ENCODE measurements at regions not wholly inside any gene's neighbourhood (a gene's known extent, or its start where the extent isn't known, plus 50 kb on each side); places are given as distances from the start of the nearest gene placed in this dataset.

DNA sequence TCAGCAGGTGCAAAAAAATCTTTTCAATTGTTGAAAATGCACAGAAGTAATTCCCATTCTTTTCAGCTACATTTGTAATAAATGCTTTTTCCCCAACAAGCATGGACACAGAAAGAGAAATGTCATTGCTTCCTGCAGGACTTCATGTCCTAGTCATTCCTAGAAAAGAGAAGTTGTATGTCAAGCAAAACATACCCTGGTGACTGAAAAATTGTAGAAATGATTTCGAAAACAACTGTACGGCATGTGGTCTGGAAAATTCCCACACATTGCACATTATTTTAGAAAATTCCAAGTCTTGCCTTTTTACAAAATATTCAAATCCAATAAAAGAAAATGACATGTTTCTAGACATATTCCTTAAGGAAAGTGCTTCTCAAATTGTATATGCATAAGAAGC, 50.4 kb upstream of the ALCAM start:
- Mint-ChIP-seq H3K36me3 (ENCODE audit: low read depth) (no peaks in the 10 kb centered on the region), H3K27me3 (ENCODE audit: insufficient read depth) (peaks cover 2% of the 10 kb centered on the region), H3K27ac (no peak overlapping the region), H3K4me1 (ENCODE audit: low read depth) (no peaks in the 10 kb centered on the region), H3K4me3 (no peak overlapping the region), H3K9me3 (no peaks in the 10 kb centered on the region)
- intact Hi-C loops (cut with micrococcal nuclease): no loop called here
- no peak for DNase-seq (ENCODE audit: low spot score)
